HEK293 (cell line): ENCODE measurements at regions not wholly inside any gene's neighbourhood (a gene's known extent, or its start where the extent isn't known, plus 50 kb on each side); places are given as distances from the start of the nearest gene placed in this dataset.
A peak's percentile ranks its signal among the peaks of the same experiment; 100 is the strongest.

Source experiments
- KLF17 ChIP-seq: fragments of 450-650 bp; formaldehyde crosslinking; IDR thresholded peaks from 2 replicates; pipeline ENCODE4 v1.5.1; 2016; ENCODE audit warnings: missing biosample characterization, missing genetic modification characterization
- MEIS1 ChIP-seq: sonication (generic); formaldehyde crosslinking; IDR thresholded peaks from 2 replicates; pipeline ENCODE4 v1.8.1; 2022; ENCODE audit warnings: missing genetic modification reagents, mild to moderate bottlenecking, borderline replicate concordance
- MYNN ChIP-seq: fragments of 450-650 bp; formaldehyde crosslinking; IDR thresholded peaks from 2 replicates; pipeline ENCODE4 v1.5.1; 2016; ENCODE audit warnings: missing biosample characterization, missing genetic modification characterization, borderline replicate concordance
- OSR2 ChIP-seq: fragments of 450-650 bp; formaldehyde crosslinking; IDR thresholded peaks from 2 replicates; pipeline ENCODE4 v1.5.1; 2016; ENCODE audit warnings: missing biosample characterization, missing genetic modification characterization
- OVOL3 ChIP-seq: fragments of 450-650 bp; formaldehyde crosslinking; IDR thresholded peaks from 2 replicates; pipeline ENCODE4 v1.5.1; 2016; ENCODE audit warnings: missing biosample characterization, missing genetic modification characterization
- PRDM10 ChIP-seq: fragments of 450-650 bp; formaldehyde crosslinking; IDR thresholded peaks from 2 replicates; pipeline ENCODE4 v1.5.1; 2016; ENCODE audit warnings: missing biosample characterization, missing genetic modification characterization
- TCF7L2 ChIP-seq: IDR thresholded peaks from 2 replicates; pipeline ENCODE4 v1.6.1; 2011; ENCODE audit warnings: low read depth, mild to moderate bottlenecking, inconsistent platforms, low read length, moderate library complexity, borderline replicate concordance
- WT1 ChIP-seq: fragments of 450-650 bp; formaldehyde crosslinking; IDR thresholded peaks from 2 replicates; pipeline ENCODE4 v1.5.1; 2016; ENCODE audit warnings: missing biosample characterization, missing genetic modification characterization
- ZBTB44 ChIP-seq: fragments of 450-650 bp; IDR thresholded peaks from 2 replicates; pipeline ENCODE4 v1.5.1; 2018; ENCODE audit warnings: missing biosample characterization, mild to moderate bottlenecking, missing genetic modification characterization
- ZFP3 ChIP-seq: fragments of 450-650 bp; formaldehyde crosslinking; IDR thresholded peaks from 2 replicates; pipeline ENCODE4 v1.5.1; 2016; ENCODE audit warnings: low read depth, missing biosample characterization, missing genetic modification characterization
- ZNF114 ChIP-seq: fragments of 450-650 bp; formaldehyde crosslinking; IDR thresholded peaks from 2 replicates; pipeline ENCODE4 v1.5.0; 2017; ENCODE audit warnings: missing biosample characterization, missing genetic modification characterization
- ZNF121 ChIP-seq: fragments of 450-650 bp; formaldehyde crosslinking; IDR thresholded peaks from 2 replicates; pipeline ENCODE4 v1.5.1; 2016; ENCODE audit warnings: missing biosample characterization, missing genetic modification characterization
- ZNF138 ChIP-seq: fragments of 450-650 bp; formaldehyde crosslinking; IDR thresholded peaks from 2 replicates; pipeline ENCODE4 v1.5.1; 2016; ENCODE audit warnings: missing biosample characterization, missing genetic modification characterization, borderline replicate concordance
- ZNF16 ChIP-seq: fragments of 450-650 bp; formaldehyde crosslinking; IDR thresholded peaks from 2 replicates; pipeline ENCODE4 v1.5.1; 2016; ENCODE audit warnings: low read depth, missing biosample characterization, missing genetic modification characterization
- ZNF174 ChIP-seq: fragments of 450-650 bp; formaldehyde crosslinking; IDR thresholded peaks from 2 replicates; pipeline ENCODE4 v1.5.0; 2017; ENCODE audit warnings: missing biosample characterization, mild to moderate bottlenecking, missing genetic modification characterization
- ZNF184 ChIP-seq: fragments of 450-650 bp; IDR thresholded peaks from 2 replicates; pipeline ENCODE4 v1.5.1; 2018; ENCODE audit warnings: missing biosample characterization, mild to moderate bottlenecking, missing genetic modification characterization
- ZNF2 ChIP-seq: fragments of 450-650 bp; formaldehyde crosslinking; IDR thresholded peaks from 2 replicates; pipeline ENCODE4 v1.5.1; 2016; ENCODE audit warnings: missing biosample characterization, missing genetic modification characterization
- ZNF239 ChIP-seq: fragments of 450-650 bp; formaldehyde crosslinking; IDR thresholded peaks from 2 replicates; pipeline ENCODE4 v1.5.1; 2016; ENCODE audit warnings: missing biosample characterization, missing genetic modification characterization
- ZNF280C ChIP-seq: fragments of 450-650 bp; formaldehyde crosslinking; IDR thresholded peaks from 2 replicates; pipeline ENCODE4 v1.5.1; 2016; ENCODE audit warnings: missing biosample characterization, missing genetic modification characterization
- ZNF335 ChIP-seq: fragments of 450-650 bp; formaldehyde crosslinking; conservative IDR thresholded peaks from 2 replicates; pipeline ENCODE4 v1.5.1; 2016; ENCODE audit warnings: missing biosample characterization, missing genetic modification characterization
- ZNF341 ChIP-seq: fragments of 450-650 bp; formaldehyde crosslinking; IDR thresholded peaks from 2 replicates; pipeline ENCODE4; 2016; ENCODE audit warnings: low read depth, missing biosample characterization, missing genetic modification characterization
- ZNF366 ChIP-seq: fragments of 450-650 bp; formaldehyde crosslinking; conservative IDR thresholded peaks from 2 replicates; pipeline ENCODE4 v1.5.1; 2016; ENCODE audit warnings: missing biosample characterization, missing genetic modification characterization
- ZNF391 ChIP-seq: fragments of 450-650 bp; formaldehyde crosslinking; IDR thresholded peaks from 2 replicates; pipeline ENCODE4 v1.5.1; 2016; ENCODE audit warnings: low read depth, missing biosample characterization, missing genetic modification characterization, borderline replicate concordance
- ZNF404 ChIP-seq: fragments of 450-650 bp; formaldehyde crosslinking; IDR thresholded peaks from 2 replicates; pipeline ENCODE4 v1.5.1; 2017; ENCODE audit warnings: missing biosample characterization, missing genetic modification characterization
- ZNF423 ChIP-seq: fragments of 450-650 bp; formaldehyde crosslinking; IDR thresholded peaks from 2 replicates; pipeline ENCODE4 v1.5.1; 2016; ENCODE audit warnings: missing biosample characterization, missing genetic modification characterization
- ZNF501 ChIP-seq: fragments of 450-650 bp; formaldehyde crosslinking; IDR thresholded peaks from 2 replicates; pipeline ENCODE4 v1.5.1; 2016; ENCODE audit warnings: missing biosample characterization, missing genetic modification characterization
- ZNF510 ChIP-seq: fragments of 450-650 bp; formaldehyde crosslinking; IDR thresholded peaks from 2 replicates; pipeline ENCODE4 v1.5.1; 2018; ENCODE audit warnings: mild to moderate bottlenecking, missing genetic modification characterization, missing biosample characterization; ENCODE audit not compliant: insufficient replicate concordance
- ZNF514 ChIP-seq: fragments of 450-650 bp; formaldehyde crosslinking; IDR thresholded peaks from 2 replicates; pipeline ENCODE4 v1.5.1; 2016; ENCODE audit warnings: missing biosample characterization, missing genetic modification characterization
- ZNF530 ChIP-seq: fragments of 450-650 bp; formaldehyde crosslinking; IDR thresholded peaks from 2 replicates; pipeline ENCODE4 v1.5.1; 2016; ENCODE audit warnings: low read depth, missing biosample characterization, missing genetic modification characterization
- ZNF544 ChIP-seq: fragments of 450-650 bp; formaldehyde crosslinking; IDR thresholded peaks from 2 replicates; pipeline ENCODE4 v1.5.0; 2017; ENCODE audit warnings: missing biosample characterization, missing genetic modification characterization
- ZNF596 ChIP-seq: fragments of 450-650 bp; IDR thresholded peaks from 2 replicates; pipeline ENCODE4 v1.5.0; 2018; ENCODE audit warnings: missing biosample characterization, mild to moderate bottlenecking, missing genetic modification characterization, moderate library complexity
- ZNF626 ChIP-seq: fragments of 450-650 bp; sonication (Bioruptor Pico); formaldehyde crosslinking; IDR thresholded peaks from 2 replicates; pipeline ENCODE4 v1.5.1; 2018; ENCODE audit warnings: missing biosample characterization, missing genetic modification characterization, inconsistent platforms
- ZNF701 ChIP-seq: fragments of 450-650 bp; formaldehyde crosslinking; IDR thresholded peaks from 2 replicates; pipeline ENCODE4 v1.5.1; 2016; ENCODE audit warnings: missing biosample characterization, missing genetic modification characterization
- ZNF792 ChIP-seq: fragments of 450-650 bp; formaldehyde crosslinking; IDR thresholded peaks from 2 replicates; pipeline ENCODE4 v1.5.1; 2016; ENCODE audit warnings: missing biosample characterization, missing genetic modification characterization

GRCh38 chr14:76957224-76957891, 71.2 kb downstream of the IRF2BPL start (continued):
- TF ChIP-seq KLF17 (tag by site-specific recombination) (0 out of 2 replicates have a peak, but pooled peaks have one; percentile 12), ZNF174 (tag by site-specific recombination) (no peak), ZNF184 (tag by site-specific recombination) (no peak), OSR2 (peak; percentile 84), MYNN (tag by site-specific recombination) (peak; percentile 80), OVOL3 (tag by site-specific recombination) (no peak), ZNF280C (tag by site-specific recombination) (no peak), ZNF701 (tag by site-specific recombination) (no peak), ZNF335 (tag by site-specific recombination) (0 out of 2 replicates have a peak, but pooled peaks have one; percentile 39), ZNF16 (no peak), ZNF596 (tag by site-specific recombination) (no peak), ZNF121 (tag by site-specific recombination) (no peak), WT1 (tag by site-specific recombination) (0 out of 2 replicates have a peak, but pooled peaks have one; percentile 35), TCF7L2 (no peak), ZNF2 (tag by site-specific recombination) (no peak), ZNF501 (tag by site-specific recombination) (no peak), ZNF366 (tag by site-specific recombination) (no peak), ZNF138 (tag by site-specific recombination) (no peak), ZNF544 (tag by site-specific recombination) (no peak), ZNF341 (tag by site-specific recombination) (peak; percentile 56), ZNF626 (no peak), MEIS1 (CRISPR knock-in tag) (no peak), ZFP3 (tag by site-specific recombination) (no peak), ZNF391 (tag by site-specific recombination) (no peak), ZNF530 (tag by site-specific recombination) (no peak), ZNF510 (tag by site-specific recombination) (no peak), ZNF423 (tag by site-specific recombination) (no peak), ZNF114 (tag by site-specific recombination) (no peak), ZNF239 (tag by site-specific recombination) (no peak), ZNF514 (tag by site-specific recombination) (no peak), ZNF404 (no peak), ZNF792 (tag by site-specific recombination) (no peak), PRDM10 (tag by site-specific recombination) (no peak), ZBTB44 (tag by site-specific recombination) (no peak)
